Fibroblast of mammary gland (primary cell): ENCODE measurements at regions not wholly inside any gene's neighbourhood (a gene's known extent, or its start where the extent isn't known, plus 50 kb on each side); places are given as distances from the start of the nearest gene placed in this dataset.

ENCODE experiments used
- DNase-seq: peaks from one replicate; pipeline ENCODE4 v3.0.0-alpha.2; 2010; ENCODE audit warnings: low read depth
- H3K4me3 ChIP-seq: 2 replicates; pipeline ENCODE4 v1.5.1; 2011; ENCODE audit warnings: low read depth, mild to moderate bottlenecking, low read length, moderate library complexity; ENCODE audit not compliant: control insufficient read depth
- CTCF ChIP-seq: conservative IDR thresholded peaks from 2 replicates; pipeline ENCODE4 v1.5.1; 2011; ENCODE audit warnings: low read depth, low read length, inconsistent platforms; ENCODE audit not compliant: control insufficient read depth, insufficient read depth

- no peak for TF ChIP-seq CTCF
- no peak overlapping the region for H3K4me3 ChIP-seq
- peak; percentile 77 for DNase-seq
These were observed 130.7 kb downstream of the MREG start for GRCh38 chr2:215882689-215883088.

GRCh38 chr2:215881582-215881981, 131.8 kb downstream of the MREG start:
- peak; percentile 50 for DNase-seq
- no peak for TF ChIP-seq CTCF
- H3K4me3 ChIP-seq = no peak overlapping the region

- H3K4me3 ChIP-seq = no peak overlapping the region
- TF ChIP-seq CTCF = no peak
- DNase-seq = no peak
These were observed 132.4 kb downstream of the MREG start for GRCh38 chr2:215880970-215881369.

GRCh38 chr2:215879977-215880940, 133.1 kb downstream of the MREG start:
- no peak overlapping the region for H3K4me3 ChIP-seq
- no peak for DNase-seq
- TF ChIP-seq CTCF = no peak

GRCh38 chr2:215879331-215879730, 134.0 kb downstream of the MREG start:
- DNase-seq = no peak
- no peak overlapping the region for H3K4me3 ChIP-seq
- TF ChIP-seq CTCF = no peak

GRCh38 chr2:215878476-215879063, 134.8 kb downstream of the MREG start:
- peak; percentile 51 for DNase-seq
- no peak overlapping the region for H3K4me3 ChIP-seq
- TF ChIP-seq CTCF = no peak
